SK-N-SH (cell line): ENCODE measurements at regions not wholly inside any gene's neighbourhood (a gene's known extent, or its start where the extent isn't known, plus 50 kb on each side); places are given as distances from the start of the nearest gene placed in this dataset.

ENCODE experiments used
- CTCF ChIA-PET: fragments of 300-600, 350-600 bp; formaldehyde crosslinking; extraction: SDS; loops from one replicate; lab custom pipeline; 2021; lab: Yijun Ruan, JAX
- POLR2A ChIA-PET: fragments of 350-600 bp; sonication (Branson Sonifier 250); formaldehyde crosslinking; extraction: SDS; loops from one replicate; lab custom pipeline; 2020; ENCODE audit warnings: antibody characterized with exemption, inconsistent platforms; lab: Yijun Ruan, JAX
- DNase-seq: peaks from one replicate; pipeline ENCODE4 v3.0.0; 2012
- H2AFZ ChIP-seq: fragments of 200-600 bp; sonication (generic); 2 replicates; pipeline ENCODE4 v1.8.1; 2016; ENCODE audit warnings: antibody characterized with exemption, mild to moderate bottlenecking, low read depth
- H3F3A ChIP-seq: fragments of 200-600 bp; sonication (generic); replicated peaks from 2 replicates; pipeline ENCODE3; 2016; ENCODE audit warnings: antibody characterized with exemption, mild to moderate bottlenecking; ENCODE audit not compliant: insufficient read depth
- H3K27ac ChIP-seq, 2 experiments: fragments of 200-500 bp in 1 of 2; fragments of 200-600 bp in 1 of 2; sonication (Bioruptor generic) in 1 of 2; sonication (generic), shearing (Covaris generic) in 1 of 2; 2 replicates each; pipeline versions ENCODE4 v1.5.1 to v1.6.1; 2014 to 2016; ENCODE audit warnings: low read depth in 2 of 2, inconsistent platforms in 1 of 2, low read length in 1 of 2, mild to moderate bottlenecking in 1 of 2, mixed read lengths in 1 of 2
- H3K27me3 ChIP-seq: fragments of 200-600 bp; sonication (generic), shearing (Covaris generic); 2 replicates; pipeline ENCODE4 v1.6.1; 2016; ENCODE audit warnings: mixed run types; ENCODE audit not compliant: insufficient read depth
- H3K36me3 ChIP-seq, 2 experiments: fragments of 200-500 bp in 1 of 2; fragments of 200-600 bp in 1 of 2; sonication (Bioruptor generic) in 1 of 2; sonication (generic) in 1 of 2; replicated peaks in 1 of 2; 2 replicates each; pipeline versions ENCODE3 to v1.5.1; 2014 to 2016; ENCODE audit warnings: low read length in 1 of 2, mild to moderate bottlenecking in 1 of 2; ENCODE audit not compliant: insufficient read depth in 2 of 2, control insufficient read depth in 1 of 2
- H3K4me1 ChIP-seq, 2 experiments: fragments of 200-500 bp in 1 of 2; fragments of 200-600 bp in 1 of 2; sonication (Bioruptor generic) in 1 of 2; sonication (generic), shearing (Covaris generic) in 1 of 2; 2 replicates each; pipeline versions ENCODE4 v1.5.1 to v1.6.1; 2014 to 2016; ENCODE audit warnings: low read depth in 1 of 2, low read length in 1 of 2, mixed run types in 1 of 2; ENCODE audit not compliant: insufficient read depth in 2 of 2, control insufficient read depth in 1 of 2
- H3K4me2 ChIP-seq: fragments of 200-600 bp; sonication (generic), shearing (Covaris generic); 2 replicates; pipeline ENCODE4 v1.6.1; 2017; ENCODE audit warnings: mixed run types
- H3K4me3 ChIP-seq, 2 experiments: fragments of 200-500 bp in 1 of 2; fragments of 200-600 bp in 1 of 2; sonication (Bioruptor generic) in 1 of 2; sonication (generic), shearing (Covaris generic) in 1 of 2; 2 replicates each; pipeline versions ENCODE4 v1.5.1 to v1.8.1; 2014 to 2016; ENCODE audit warnings: low read depth in 2 of 2, inconsistent platforms in 1 of 2, low read length in 1 of 2, mild to moderate bottlenecking in 1 of 2, mixed read lengths in 1 of 2, moderate library complexity in 1 of 2
- H3K79me2 ChIP-seq: fragments of 200-600 bp; sonication (generic); 2 replicates; pipeline ENCODE4 v1.8.1; 2017; ENCODE audit warnings: mild to moderate bottlenecking; ENCODE audit not compliant: insufficient read depth
- H3K9ac ChIP-seq: fragments of 200-600 bp; sonication (generic); 2 replicates; pipeline ENCODE4 v1.6.1; 2017; ENCODE audit warnings: mixed run types
- H3K9me2 ChIP-seq: fragments of 200-600 bp; sonication (generic); 2 replicates; pipeline ENCODE4 v1.6.1; 2017; ENCODE audit warnings: mixed run types
- H3K9me3 ChIP-seq: fragments of 200-600 bp; sonication (generic); 2 replicates; pipeline ENCODE4 v1.6.1; 2017; ENCODE audit warnings: mixed run types, mild to moderate bottlenecking, moderate library complexity
- H4K20me1 ChIP-seq: fragments of 200-600 bp; sonication (generic); 2 replicates; pipeline ENCODE4 v1.6.1; 2017; ENCODE audit warnings: mild to moderate bottlenecking, mixed run types; ENCODE audit not compliant: insufficient read depth
- ELF1 ChIP-seq: IDR thresholded peaks from 2 replicates; pipeline ENCODE4 v1.4.0; 2012
- EZH2phosphoT487 ChIP-seq: fragments of 200-600 bp; sonication (generic); IDR thresholded peaks from 2 replicates; pipeline ENCODE4 v1.6.1; 2017; ENCODE audit warnings: low read depth, mixed run types, mild to moderate bottlenecking, antibody characterized with exemption, moderate library complexity, borderline replicate concordance
- FOSL2 ChIP-seq: IDR thresholded peaks from 2 replicates; pipeline ENCODE4 v1.4.0; 2012; ENCODE audit warnings: low read depth, mild to moderate bottlenecking, moderate library complexity, borderline replicate concordance
- FOXM1 ChIP-seq: IDR thresholded peaks from 2 replicates; pipeline ENCODE4 v1.4.0; 2012; ENCODE audit warnings: low read depth, mild to moderate bottlenecking
- GABPA ChIP-seq: IDR thresholded peaks from 2 replicates; pipeline ENCODE4 v1.4.0; 2012; ENCODE audit warnings: low read depth, mild to moderate bottlenecking
- JUND ChIP-seq: IDR thresholded peaks from 2 replicates; pipeline ENCODE4 v1.4.0; 2012
- NRF1 ChIP-seq: IDR thresholded peaks from 2 replicates; pipeline ENCODE4 v1.6.1; 2012; ENCODE audit warnings: low read depth, mild to moderate bottlenecking, low read length
- RFX5 ChIP-seq: IDR thresholded peaks from 2 replicates; pipeline ENCODE4 v1.6.1; 2012; ENCODE audit warnings: mild to moderate bottlenecking, improper control_type of control experiment, low read length
- RXRA ChIP-seq: IDR thresholded peaks from 2 replicates; pipeline ENCODE4 v1.4.0; 2012; ENCODE audit warnings: low read depth, mild to moderate bottlenecking, borderline replicate concordance
- SMC3 ChIP-seq: IDR thresholded peaks from 2 replicates; pipeline ENCODE4 v1.6.1; 2012; ENCODE audit warnings: low read depth, low read length, improper control_type of control experiment
- TAF1 ChIP-seq: IDR thresholded peaks from 2 replicates; pipeline ENCODE4 v1.6.1; 2012; ENCODE audit warnings: low read depth, mild to moderate bottlenecking, low read length, moderate library complexity, borderline replicate concordance
- YY1 ChIP-seq: IDR thresholded peaks from 2 replicates; pipeline ENCODE4 v1.4.0; 2012; ENCODE audit warnings: low read depth, mild to moderate bottlenecking
- ZBTB33 ChIP-seq: IDR thresholded peaks from 2 replicates; pipeline ENCODE4 v1.4.0; 2012; ENCODE audit warnings: low read depth, borderline replicate concordance
- WGBS: methylation state at CpG from one replicate; pipeline ENCODE4 v1.1.6; 2017; ENCODE audit warnings: low lambda C conversion rate; 5-methylcytosine and 5-hydroxymethylcytosine counted together
- TF ChIP-seq, protein P1 (sequence below): fragments of 200-600 bp; sonication (generic); IDR thresholded peaks from 2 replicates; pipeline ENCODE4 v1.6.1; 2017; ENCODE audit warnings: antibody characterized with exemption, mild to moderate bottlenecking, moderate library complexity
- TF ChIP-seq, protein P2 (sequence below): fragments of 150-350 bp; IDR thresholded peaks from 2 replicates; pipeline ENCODE4 v1.6.1; 2016; ENCODE audit warnings: mild to moderate bottlenecking, low read depth, low read length

GRCh38 chr1:14135070-14135469, 435.1 kb downstream of the PRDM2 start:
- Histone ChIP-seq H3K4me3 (no peak overlapping the region), H3K4me1 (no peaks in the 10 kb centered on the region), H3K9me3 (no peaks in the 10 kb centered on the region), H3K36me3 (no peaks in the 10 kb centered on the region), H3K9me2 (no peaks in the 10 kb centered on the region), H3F3A (no peaks in the 10 kb centered on the region)
- 12% methylated on average over 2 of the region's 2 CpGs for WGBS
- TF ChIP-seq, protein P1, sequence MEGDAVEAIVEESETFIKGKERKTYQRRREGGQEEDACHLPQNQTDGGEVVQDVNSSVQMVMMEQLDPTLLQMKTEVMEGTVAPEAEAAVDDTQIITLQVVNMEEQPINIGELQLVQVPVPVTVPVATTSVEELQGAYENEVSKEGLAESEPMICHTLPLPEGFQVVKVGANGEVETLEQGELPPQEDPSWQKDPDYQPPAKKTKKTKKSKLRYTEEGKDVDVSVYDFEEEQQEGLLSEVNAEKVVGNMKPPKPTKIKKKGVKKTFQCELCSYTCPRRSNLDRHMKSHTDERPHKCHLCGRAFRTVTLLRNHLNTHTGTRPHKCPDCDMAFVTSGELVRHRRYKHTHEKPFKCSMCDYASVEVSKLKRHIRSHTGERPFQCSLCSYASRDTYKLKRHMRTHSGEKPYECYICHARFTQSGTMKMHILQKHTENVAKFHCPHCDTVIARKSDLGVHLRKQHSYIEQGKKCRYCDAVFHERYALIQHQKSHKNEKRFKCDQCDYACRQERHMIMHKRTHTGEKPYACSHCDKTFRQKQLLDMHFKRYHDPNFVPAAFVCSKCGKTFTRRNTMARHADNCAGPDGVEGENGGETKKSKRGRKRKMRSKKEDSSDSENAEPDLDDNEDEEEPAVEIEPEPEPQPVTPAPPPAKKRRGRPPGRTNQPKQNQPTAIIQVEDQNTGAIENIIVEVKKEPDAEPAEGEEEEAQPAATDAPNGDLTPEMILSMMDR = no peak
- TF ChIP-seq, protein P2, sequence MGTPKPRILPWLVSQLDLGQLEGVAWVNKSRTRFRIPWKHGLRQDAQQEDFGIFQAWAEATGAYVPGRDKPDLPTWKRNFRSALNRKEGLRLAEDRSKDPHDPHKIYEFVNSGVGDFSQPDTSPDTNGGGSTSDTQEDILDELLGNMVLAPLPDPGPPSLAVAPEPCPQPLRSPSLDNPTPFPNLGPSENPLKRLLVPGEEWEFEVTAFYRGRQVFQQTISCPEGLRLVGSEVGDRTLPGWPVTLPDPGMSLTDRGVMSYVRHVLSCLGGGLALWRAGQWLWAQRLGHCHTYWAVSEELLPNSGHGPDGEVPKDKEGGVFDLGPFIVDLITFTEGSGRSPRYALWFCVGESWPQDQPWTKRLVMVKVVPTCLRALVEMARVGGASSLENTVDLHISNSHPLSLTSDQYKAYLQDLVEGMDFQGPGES = no peak
- TF ChIP-seq RFX5 = no peak
- no peak for TF ChIP-seq ELF1
- no peak for TF ChIP-seq TAF1
- TF ChIP-seq FOXM1 = no peak
- TF ChIP-seq, all 33 proteins: peak for 0
- Histone ChIP-seq H4K20me1 (no peaks in the 10 kb centered on the region), H3K9ac (no peak overlapping the region), H2AFZ (no peak overlapping the region), H3K27me3 (no peaks in the 10 kb centered on the region), H3K4me2 (no peak overlapping the region), H3K79me2 (no peaks in the 10 kb centered on the region), H3K27ac (no peak overlapping the region)
- DNase-seq = no peak
- CTCF ChIA-PET = no interaction called here
- POLR2A ChIA-PET = no interaction called here

GRCh38 chr1:14136152-14136763, 436.3 kb downstream of the PRDM2 start:
- no peak for DNase-seq
- no peaks in the 10 kb centered on the region for H4K20me1 ChIP-seq
- H3K9ac ChIP-seq = no peak overlapping the region
- H3F3A ChIP-seq = no peaks in the 10 kb centered on the region
- H3K4me1 ChIP-seq = no peaks in the 10 kb centered on the region
- no peak overlapping the region for H2AFZ ChIP-seq
- TF ChIP-seq GABPA (no peak), FOSL2 (no peak), YY1 (no peak), NRF1 (no peak), SMC3 (no peak), RXRA (no peak), ZBTB33 (no peak), JUND (no peak), EZH2phosphoT487 (no peak)
- TF ChIP-seq, protein P2 = no peak
- TF ChIP-seq, protein P1 = no peak
- WGBS = 5% methylated on average over 4 of the region's 6 CpGs
- no peak overlapping the region for H3K27ac ChIP-seq
- no peaks in the 10 kb centered on the region for H3K36me3 ChIP-seq
- H3K4me2 ChIP-seq = no peak overlapping the region
- H3K4me3 ChIP-seq = no peak overlapping the region
- H3K9me2 ChIP-seq = no peaks in the 10 kb centered on the region
- ChIA-PET CTCF (no interaction called here), POLR2A (no interaction called here)
- no peaks in the 10 kb centered on the region for H3K9me3 ChIP-seq
- H3K27me3 ChIP-seq = no peaks in the 10 kb centered on the region
- no peaks in the 10 kb centered on the region for H3K79me2 ChIP-seq
